Stimulated activated CD4-positive, alpha-beta T cell treated with anti-CD3 and anti-CD28 coated beads, Interleukin-1b, Interleukin-23, amount 100 ng/mL, for 4 hours (primary cell): ENCODE measurements at regions not wholly inside any gene's neighbourhood (a gene's known extent, or its start where the extent isn't known, plus 50 kb on each side); places are given as distances from the start of the nearest gene placed in this dataset.
"Not testable (repeated sequence)": the region's sequence is repeated elsewhere in the genome, so short reads cannot be mapped to it uniquely, and the experiment has no call there.

Experiments
- DNase-seq, 2 donors: peaks; one replicate each; pipeline ENCODE4 v3.0.0-alpha.2; 2020; ENCODE audit warnings: low read depth in 2 of 2

DNA sequence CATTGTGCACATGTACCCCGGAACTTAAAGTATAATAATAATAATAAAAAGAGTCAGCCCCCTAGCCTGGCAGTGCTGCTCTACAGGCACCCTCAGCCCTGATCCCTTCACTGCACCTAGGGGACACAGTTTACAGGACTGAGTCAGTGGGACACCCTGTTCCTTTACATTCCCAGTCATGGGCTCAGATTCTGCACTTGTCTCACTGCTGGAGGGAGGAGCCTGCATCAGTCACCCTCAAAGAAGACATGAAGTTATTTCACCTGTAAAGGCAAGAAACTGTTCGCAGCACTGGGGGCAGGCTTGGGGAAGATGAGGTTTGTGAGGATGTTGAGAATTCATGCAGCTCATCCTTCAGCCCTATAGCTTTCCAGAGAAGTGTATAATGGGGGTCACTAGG lies 50.7 kb upstream of the VPREB1 start:
- no peak for DNase-seq

- not testable (repeated sequence) for DNase-seq
Measured at GRCh38 chr22:22193462-22193861, 51.1 kb upstream of the VPREB1 start.

GRCh38 chr22:22193006-22193405 lies 51.6 kb upstream of the VPREB1 start:
- not testable (repeated sequence) for DNase-seq

DNA sequence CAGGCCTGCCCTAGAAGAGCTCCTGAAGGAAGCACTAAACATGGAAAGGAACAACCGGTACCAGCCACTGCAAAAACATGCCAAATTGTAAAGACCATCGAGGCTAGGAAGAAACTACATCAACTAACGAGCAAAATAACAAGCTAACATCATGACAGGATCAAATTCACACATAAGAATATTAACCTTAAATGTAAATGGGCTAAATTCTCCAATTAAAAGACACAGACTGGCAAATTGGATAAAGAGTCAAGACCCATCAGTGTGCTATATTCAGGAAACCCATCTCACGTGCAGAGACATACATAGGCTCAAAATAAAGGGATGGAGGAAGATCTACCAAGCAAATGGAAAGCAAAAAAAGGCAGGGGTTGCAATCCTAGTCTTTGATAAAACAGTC lies 54.8 kb upstream of the VPREB1 start:
- not testable (repeated sequence) for DNase-seq

DNA sequence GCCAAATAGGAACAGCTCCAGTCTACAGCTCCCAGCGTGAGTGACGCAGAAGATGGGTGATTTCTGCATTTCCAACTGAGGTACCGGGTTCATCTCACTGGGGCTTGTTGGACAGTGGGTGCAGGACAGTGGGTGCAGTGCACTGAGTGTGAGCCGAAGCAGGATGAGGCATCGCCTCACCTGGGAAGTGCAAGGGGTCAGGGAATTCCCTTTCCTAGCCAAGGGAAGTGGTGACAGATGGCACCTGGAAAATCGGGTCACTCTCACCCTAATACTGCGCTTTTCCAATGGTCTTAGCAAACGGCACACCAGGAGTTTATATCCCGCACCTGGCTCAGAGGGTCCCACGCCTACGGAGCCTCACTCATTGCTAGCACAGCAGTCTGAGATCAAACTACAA lies 56.7 kb upstream of the VPREB1 start:
- DNase-seq: not testable (repeated sequence)

DNA sequence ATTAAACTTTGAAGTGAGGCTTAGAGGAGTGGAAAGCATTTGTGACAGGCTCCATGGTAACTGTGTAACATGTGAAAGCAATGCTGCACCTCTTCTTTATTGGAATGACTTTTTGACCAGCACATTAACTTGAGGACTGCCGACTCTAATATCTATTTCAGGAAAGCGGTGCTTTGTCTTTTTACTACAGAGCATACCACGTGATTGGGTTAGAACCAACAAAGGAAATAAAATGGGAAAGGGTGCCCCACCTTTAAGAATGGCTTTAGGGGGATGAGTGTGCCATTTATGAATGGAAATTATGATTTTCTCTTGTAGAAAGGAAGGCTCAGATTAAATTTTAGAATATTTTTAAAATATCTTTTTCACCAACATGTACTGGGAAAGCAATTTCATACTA lies 57.3 kb upstream of the VPREB1 start:
- no peak for DNase-seq

GRCh38 chr22:22185844-22186499 lies 58.6 kb upstream of the VPREB1 start:
- no peak for DNase-seq

DNA sequence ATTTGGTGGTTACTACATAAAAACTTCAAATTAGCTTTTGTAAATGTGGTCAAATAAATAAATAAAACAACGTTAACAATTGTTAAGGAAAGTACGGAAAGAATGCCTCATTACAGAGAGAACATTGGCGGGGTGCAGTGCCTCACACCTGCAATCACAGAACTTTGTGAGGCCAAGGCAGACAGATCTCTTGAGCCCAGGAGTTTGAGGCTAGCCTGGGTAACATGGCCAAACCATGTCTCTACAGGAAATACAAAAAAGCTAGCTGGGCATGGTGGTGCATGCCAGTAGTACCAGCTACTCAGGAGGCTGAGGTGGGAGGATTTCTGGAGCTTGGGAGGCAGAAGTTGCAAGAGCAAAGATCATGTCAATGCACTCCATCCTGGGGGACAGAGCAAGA lies 59.4 kb upstream of the VPREB1 start:
- DNase-seq: no peak

GRCh38 chr22:22184277-22184807 lies 60.2 kb upstream of the VPREB1 start:
- DNase-seq: no peak

DNA sequence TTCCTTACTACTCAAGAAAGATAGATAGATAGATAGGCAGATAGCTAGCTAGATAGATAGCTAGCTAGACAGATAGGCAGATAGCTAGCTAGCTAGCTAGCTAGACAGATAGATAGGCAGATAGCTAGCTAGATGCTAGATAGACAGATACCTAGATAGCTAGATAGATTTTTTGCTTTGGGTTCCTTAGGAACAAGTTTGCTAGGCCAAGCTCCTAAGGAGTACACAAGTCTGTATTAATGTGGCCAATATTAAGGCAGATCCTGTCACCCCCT lies 61.7 kb upstream of the VPREB1 start:
- DNase-seq: no peak

GRCh38 chr22:22182218-22182989 lies 62.2 kb upstream of the VPREB1 start:
- no peak for DNase-seq

GRCh38 chr22:22181341-22181850 lies 63.2 kb upstream of the VPREB1 start:
- no peak for DNase-seq

GRCh38 chr22:22180738-22181285 lies 63.8 kb upstream of the VPREB1 start:
- DNase-seq: no peak

DNA sequence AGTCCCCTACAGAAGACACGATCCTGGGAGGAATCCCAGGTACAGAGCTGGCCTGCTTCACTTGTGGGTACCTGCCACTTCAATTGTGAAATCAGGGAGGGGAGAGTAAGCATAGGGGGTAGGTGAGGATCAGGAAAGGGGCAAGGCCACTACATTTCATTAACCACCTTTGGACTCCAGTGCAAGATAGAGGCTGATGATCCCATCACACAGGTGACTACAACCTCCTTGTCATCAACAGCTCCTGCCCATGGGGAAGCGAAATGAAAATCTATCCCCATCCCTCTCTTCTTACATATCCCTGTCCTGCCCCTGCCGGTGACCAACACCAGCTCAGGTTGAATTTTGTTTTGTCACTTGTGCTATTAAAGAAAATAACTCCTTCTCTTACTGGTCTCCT lies 64.7 kb upstream of the VPREB1 start:
- DNase-seq: no peak

- no peak for DNase-seq
Measured at GRCh38 chr22:22178992-22179391, 65.6 kb upstream of the VPREB1 start.

GRCh38 chr22:22178355-22178965 lies 66.1 kb upstream of the VPREB1 start:
- DNase-seq: no peak

DNA sequence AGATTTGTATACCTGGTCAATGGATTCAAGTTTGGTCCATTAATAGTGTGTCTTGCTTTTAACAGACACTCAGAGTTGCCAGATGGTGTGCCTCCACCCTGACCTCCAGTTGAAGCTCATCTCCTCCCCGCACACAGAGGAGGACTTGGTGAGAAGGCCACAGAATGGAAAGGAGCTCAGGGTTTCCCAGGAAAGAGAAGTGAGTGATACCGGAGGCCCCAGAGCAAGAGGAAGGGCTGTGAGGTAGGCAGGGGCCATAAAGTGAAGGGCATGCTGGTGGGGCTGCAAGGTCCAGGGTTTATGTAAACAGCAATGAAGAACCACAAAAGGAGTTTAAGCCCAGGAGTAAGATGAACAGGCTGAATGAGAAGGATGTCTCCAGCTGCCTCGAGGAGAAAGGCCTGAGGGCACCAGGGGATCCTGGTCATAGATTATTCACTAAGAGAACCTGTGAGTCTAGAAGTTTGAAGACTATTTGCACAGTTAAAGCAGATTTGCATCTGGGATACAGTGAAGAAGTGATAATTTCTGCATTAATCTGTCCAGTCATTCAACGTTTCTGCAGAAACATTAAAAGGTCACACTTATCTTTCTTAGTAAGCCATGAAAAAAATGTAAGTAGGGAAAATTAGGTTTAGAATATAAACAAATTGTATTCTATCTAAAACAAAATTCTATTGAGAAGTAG lies 67.5 kb upstream of the VPREB1 start:
- DNase-seq: no peak

GRCh38 chr22:22172896-22173628 lies 71.5 kb upstream of the VPREB1 start:
- DNase-seq: not testable (repeated sequence)

DNA sequence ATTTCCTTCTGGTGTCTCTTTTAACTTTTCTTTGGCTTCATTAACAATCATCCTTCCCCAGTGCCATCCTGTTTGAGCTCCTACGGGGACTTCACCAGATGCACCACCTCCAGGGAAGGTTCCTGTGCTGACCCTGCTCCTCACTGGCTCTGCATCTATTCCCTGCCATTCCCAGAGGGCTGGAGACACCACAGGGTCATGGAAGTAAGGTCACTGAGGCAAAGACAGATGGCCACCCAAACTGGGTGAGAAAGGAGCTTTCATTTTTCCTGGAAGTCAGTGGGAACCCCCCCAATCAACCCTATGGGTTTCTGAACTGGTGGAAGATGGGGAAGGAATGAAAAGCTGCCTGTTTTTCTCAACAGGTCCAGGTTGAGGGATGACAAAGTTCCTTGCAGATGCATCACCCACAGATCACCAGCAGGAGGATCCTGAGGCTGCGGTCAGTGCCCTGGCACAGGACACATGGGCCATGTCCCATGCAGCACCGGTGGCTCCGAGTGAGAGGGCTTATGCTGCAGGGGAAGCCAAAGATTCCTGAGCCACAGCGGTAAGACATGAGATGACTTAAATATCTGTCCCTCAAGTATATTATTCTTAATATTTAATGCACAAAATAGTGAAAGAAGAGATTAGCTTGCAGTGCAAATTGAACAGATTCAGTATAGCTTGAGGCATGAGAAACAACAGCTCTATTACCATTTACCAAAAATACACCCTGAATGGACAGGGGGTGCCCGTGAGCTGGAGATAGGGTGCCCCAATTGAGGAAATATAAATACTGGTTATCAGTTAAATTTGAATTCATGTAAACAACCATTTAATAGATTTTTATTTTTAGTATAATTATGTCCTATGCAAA lies 73.0 kb upstream of the VPREB1 start:
- no peak for DNase-seq

DNA sequence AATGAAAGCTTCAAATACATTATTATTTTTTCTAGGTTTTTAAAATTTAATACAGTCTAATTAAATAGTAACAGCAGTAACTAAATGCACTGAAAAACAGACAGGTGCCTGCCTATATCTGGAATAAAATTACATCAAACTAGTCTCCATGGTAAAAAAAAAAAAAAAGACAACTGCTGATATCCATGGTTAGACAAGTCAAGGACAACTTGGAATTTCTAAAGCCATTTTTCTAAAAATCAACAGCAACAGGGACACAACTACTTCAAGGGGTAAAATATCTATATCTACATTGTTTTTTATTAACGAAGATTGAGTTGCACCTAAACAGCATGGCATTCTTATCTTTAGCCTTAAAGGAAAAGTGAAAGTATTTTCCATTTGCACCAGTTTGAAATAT lies 74.7 kb upstream of the VPREB1 start:
- no peak for DNase-seq
